Suprapubic skin (tissue), 4 donors: ENCODE measurements at regions not wholly inside any gene's neighbourhood (a gene's known extent, or its start where the extent isn't known, plus 50 kb on each side); places are given as distances from the start of the nearest gene placed in this dataset.

Experiments used
- DNase-seq, 2 donors: peaks; one replicate each; pipeline ENCODE4 v3.0.0-alpha.2; 2019; ENCODE audit warnings: low spot score in 2 of 2
- H3K27ac ChIP-seq: fragments of 200-600 bp; sonication (generic); one replicate; pipeline ENCODE4 v1.5.1; 2019
- H3K27me3 ChIP-seq: fragments of 200-600 bp; sonication (generic); one replicate; pipeline ENCODE4 v1.5.1; 2019
- H3K36me3 ChIP-seq: fragments of 200-600 bp; sonication (generic); one replicate; pipeline ENCODE4 v1.5.1; 2019
- H3K4me1 ChIP-seq: fragments of 200-600 bp; sonication (generic); one replicate; pipeline ENCODE4 v1.5.1; 2019
- H3K4me3 ChIP-seq: fragments of 200-600 bp; sonication (generic); one replicate; pipeline ENCODE4 v1.5.1; 2019; ENCODE audit warnings: mild to moderate bottlenecking
- H3K9me3 ChIP-seq: fragments of 200-600 bp; sonication (generic); one replicate; pipeline ENCODE4 v1.5.1; 2019
- CTCF ChIP-seq, 2 donors: fragments of 200-600 bp in 1 of 2; fragments of 450-650 bp in 1 of 2; sonication (generic) in 1 of 2; IDR thresholded peaks; one replicate each; pipeline ENCODE4 v1.5.1; 2016 to 2019; ENCODE audit warnings: antibody characterized with exemption in 2 of 2, mild to moderate bottlenecking in 1 of 2, moderate library complexity in 1 of 2
- EP300 ChIP-seq: sonication (generic); formaldehyde crosslinking; IDR thresholded peaks from one replicate; pipeline ENCODE4 v1.6.1; 2017; ENCODE audit warnings: antibody characterized with exemption
- POLR2A ChIP-seq, 2 donors: fragments of 450-650 bp; IDR thresholded peaks; one replicate each; pipeline ENCODE4 v1.6.1; 2017; ENCODE audit warnings: antibody characterized with exemption in 2 of 2, mild to moderate bottlenecking in 2 of 2, moderate library complexity in 2 of 2
- POLR2AphosphoS5 ChIP-seq, 3 donors: sonication (generic); formaldehyde crosslinking; IDR thresholded peaks; one replicate each; pipeline ENCODE4 v1.6.1; 2017; ENCODE audit warnings: antibody characterized with exemption in 3 of 3
- WGBS: methylation state at CpG from one replicate; pipeline ENCODE4 v1.1.5; 2018; 5-methylcytosine and 5-hydroxymethylcytosine counted together

DNA sequence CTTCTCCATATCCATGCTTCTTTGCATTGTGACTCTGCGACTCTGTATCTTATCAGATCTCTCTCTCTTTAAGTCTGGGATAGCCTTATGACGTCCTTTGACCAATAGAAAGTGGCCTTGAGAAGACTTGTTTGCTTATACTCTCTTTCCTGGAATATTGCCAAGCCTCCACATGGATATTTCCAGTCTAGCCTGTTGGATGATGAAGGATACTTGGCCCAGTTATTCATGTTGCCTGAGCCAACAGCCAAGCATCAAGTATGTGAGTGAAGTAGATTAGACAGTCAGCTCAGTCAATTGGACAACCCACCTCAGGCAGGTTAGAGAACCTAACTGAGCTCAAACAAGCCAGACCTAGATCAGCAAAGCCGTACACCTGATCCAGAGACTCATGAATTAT, 864.2 kb upstream of the MGAT4C start:
- no peak overlapping the region for H3K4me3 ChIP-seq
- 71% methylated on average over 3 of the region's 3 CpGs for WGBS
- no peaks in the 10 kb centered on the region for H3K36me3 ChIP-seq
- no peak for TF ChIP-seq CTCF (IDR thresholded peaks at IDR 0.05)
- no peak overlapping the region for H3K27ac ChIP-seq
- no peaks in the 10 kb centered on the region for H3K4me1 ChIP-seq
- peaks cover 4% of the 10 kb centered on the region for H3K9me3 ChIP-seq
- DNase-seq, result no peak
- H3K27me3 ChIP-seq, result no peaks in the 10 kb centered on the region

DNA sequence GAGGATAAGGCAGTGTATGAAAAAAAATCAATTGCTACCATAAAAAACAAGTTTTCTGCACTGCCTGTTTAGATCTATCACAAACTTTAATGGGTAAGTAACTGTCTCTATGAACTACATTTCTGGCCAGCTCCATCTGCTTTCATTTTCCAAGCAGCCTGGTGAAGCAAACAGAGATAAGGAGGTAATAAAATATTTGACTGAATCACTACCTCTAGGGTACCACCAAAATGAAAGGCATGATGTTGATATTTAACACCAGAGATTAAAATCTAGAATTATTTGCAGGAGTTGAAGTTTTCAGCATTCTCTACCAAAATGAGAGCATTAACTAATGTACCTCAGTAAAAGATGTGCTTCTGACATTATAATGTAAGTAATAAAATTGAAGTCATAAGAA, 863.5 kb upstream of the MGAT4C start:
- Histone ChIP-seq H3K4me3 (no peak overlapping the region), H3K27ac (no peak overlapping the region), H3K4me1 (no peaks in the 10 kb centered on the region), H3K9me3 (peaks cover 4% of the 10 kb centered on the region), H3K36me3 (no peaks in the 10 kb centered on the region), H3K27me3 (no peaks in the 10 kb centered on the region)
- TF ChIP-seq CTCF (IDR thresholded peaks at IDR 0.05), result no peak
- no peak for TF ChIP-seq EP300
- no peak for TF ChIP-seq POLR2A (IDR thresholded peaks at IDR 0.05)
- no peak for TF ChIP-seq POLR2AphosphoS5 (IDR thresholded peaks at IDR 0.05)
- DNase-seq, result no peak

DNA sequence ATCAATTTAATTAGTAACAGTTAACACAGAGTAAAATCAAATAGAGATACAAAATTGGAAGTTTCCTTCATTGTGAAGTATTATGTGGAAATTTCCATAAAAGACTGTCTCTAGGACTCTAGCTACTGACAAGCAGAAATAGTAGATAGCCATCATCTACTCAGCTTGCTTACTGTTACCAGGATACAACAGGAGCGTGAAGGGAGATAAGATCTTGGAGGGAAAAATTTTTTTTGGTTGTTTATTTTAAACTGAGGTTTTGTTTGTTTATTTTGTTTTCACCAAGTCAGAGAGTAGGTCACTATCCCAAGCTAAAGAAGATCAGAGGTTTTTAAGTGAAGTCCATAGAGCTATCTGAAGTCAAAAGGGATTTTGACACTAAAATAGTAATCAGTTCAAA, 861.3 kb upstream of the MGAT4C start:
- DNase-seq, result no peak
- no peaks in the 10 kb centered on the region for H3K27me3 ChIP-seq
- no peaks in the 10 kb centered on the region for H3K9me3 ChIP-seq
- TF ChIP-seq CTCF (IDR thresholded peaks at IDR 0.05) (no peak), POLR2AphosphoS5 (IDR thresholded peaks at IDR 0.05) (no peak), POLR2A (IDR thresholded peaks at IDR 0.05) (no peak), EP300 (no peak)
- 47% methylated on average over 1 of the region's 1 CpG for WGBS
- no peak overlapping the region for H3K4me3 ChIP-seq
- H3K36me3 ChIP-seq, result no peaks in the 10 kb centered on the region
- no peaks in the 10 kb centered on the region for H3K4me1 ChIP-seq
- H3K27ac ChIP-seq, result no peak overlapping the region

DNA sequence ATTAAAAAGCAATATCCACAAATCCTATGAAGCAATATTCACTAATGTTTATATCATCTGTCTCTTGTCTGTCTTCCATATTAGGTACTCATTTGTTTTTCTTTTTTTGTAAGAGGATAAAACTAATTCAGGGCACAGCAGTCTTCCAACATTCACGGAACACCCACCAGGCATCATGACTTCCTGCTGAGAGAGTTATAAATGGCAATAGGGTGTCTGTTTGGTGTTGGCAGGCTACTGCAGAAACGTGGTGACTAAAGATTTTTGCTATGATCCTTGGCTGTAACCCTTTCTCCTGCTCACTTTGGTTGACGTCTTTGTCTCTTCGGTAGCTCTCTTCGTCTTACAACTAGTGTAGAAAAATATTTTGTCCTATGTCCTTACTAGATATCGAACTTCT, 860.6 kb upstream of the MGAT4C start:
- no peak overlapping the region for H3K4me3 ChIP-seq
- no peak overlapping the region for H3K27ac ChIP-seq
- no peaks in the 10 kb centered on the region for H3K36me3 ChIP-seq
- TF ChIP-seq POLR2AphosphoS5 (IDR thresholded peaks at IDR 0.05) (no peak), POLR2A (IDR thresholded peaks at IDR 0.05) (no peak), CTCF (IDR thresholded peaks at IDR 0.05) (no peak), EP300 (no peak)
- H3K4me1 ChIP-seq, result no peaks in the 10 kb centered on the region
- H3K9me3 ChIP-seq, result no peaks in the 10 kb centered on the region
- WGBS, result 65% methylated on average over 6 of the region's 6 CpGs
- no peak for DNase-seq
- no peaks in the 10 kb centered on the region for H3K27me3 ChIP-seq

DNA sequence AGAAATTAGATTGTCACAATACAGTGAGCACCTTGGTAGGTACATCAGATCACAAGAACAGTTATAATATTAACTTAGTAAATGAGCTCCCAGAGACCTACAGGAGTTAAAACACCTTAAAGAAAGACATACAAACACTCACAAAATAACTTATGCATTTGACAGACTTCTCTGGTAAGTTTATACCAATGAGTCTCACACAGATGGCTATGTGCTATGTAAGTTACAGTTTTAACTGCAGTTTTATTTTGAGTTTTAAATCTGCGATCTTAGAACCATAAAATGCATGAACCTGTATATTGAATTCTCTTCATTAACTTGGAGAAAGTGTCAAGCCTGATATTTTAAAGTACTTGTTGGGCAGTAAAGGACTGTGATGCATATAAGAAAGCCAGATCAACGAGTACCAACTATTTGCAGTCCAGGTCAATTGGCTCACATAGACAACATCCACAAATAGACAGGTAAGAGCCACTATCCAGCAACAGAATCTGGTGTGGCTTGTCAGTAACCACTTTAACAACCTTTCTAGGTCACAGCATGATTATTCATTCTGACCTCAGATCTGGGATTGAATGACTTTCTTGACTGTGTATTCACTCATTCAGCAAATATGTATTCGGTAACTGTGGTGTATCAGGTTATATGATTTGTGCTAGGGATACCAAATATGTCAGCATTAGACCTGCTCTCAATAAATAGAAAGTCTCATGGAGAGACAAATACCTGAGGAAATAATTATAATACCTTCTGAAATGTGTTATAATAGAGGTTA, 856.6 kb upstream of the MGAT4C start:
- Histone ChIP-seq H3K27ac (no peak overlapping the region), H3K4me3 (no peak overlapping the region), H3K27me3 (no peaks in the 10 kb centered on the region), H3K36me3 (no peaks in the 10 kb centered on the region), H3K4me1 (no peaks in the 10 kb centered on the region), H3K9me3 (no peaks in the 10 kb centered on the region)
- no peak for TF ChIP-seq POLR2AphosphoS5 (IDR thresholded peaks at IDR 0.05)
- no peak for TF ChIP-seq EP300
- no peak for TF ChIP-seq CTCF (IDR thresholded peaks at IDR 0.05)
- TF ChIP-seq POLR2A (IDR thresholded peaks at IDR 0.05), result no peak
- DNase-seq, result no peak
- 87% methylated on average over 3 of the region's 3 CpGs for WGBS
